ENCODE measurements at regions not wholly inside any gene's neighbourhood (a gene's known extent, or its start where the extent isn't known, plus 50 kb on each side); places are given as distances from the start of the nearest gene placed in this dataset.

- no peak for TF ChIP-seq EZH2 (IDR thresholded peaks at IDR 0.05; ENCODE audit: insufficient read depth, poor library complexity, severe bottlenecking)
- no peak for TF ChIP-seq EZH2phosphoT487 (IDR thresholded peaks at IDR 0.05; ENCODE audit: insufficient read depth, low read depth)
These were observed 286.8 kb downstream of the DHX35 start for GRCh38 chr20:39248862-39249485.
